HCT116 (cell line): ENCODE measurements at regions not wholly inside any gene's neighbourhood (a gene's known extent, or its start where the extent isn't known, plus 50 kb on each side); places are given as distances from the start of the nearest gene placed in this dataset.

Experiments
- ATAC-seq: fragments of 200-7000 bp; cut with Tn5 transposase; 2 replicates; pipeline ENCODE4 v1.9.1; 2020; ENCODE audit warnings: mild to moderate bottlenecking, moderate library complexity
- BruUV-seq: library from RNA; stranded (reverse); fragments of 400-500 nt; replicated peaks from 2 replicates; lab custom pipeline; 2021; lab: Mats Ljungman, UMichigan
- CTCF ChIA-PET: fragments of 300-600 bp; sonication (Branson Sonifier 250); formaldehyde crosslinking; loops from one replicate; lab custom pipeline; 2021; ENCODE audit warnings: antibody characterized with exemption; lab: Charles Lee
- POLR2A ChIA-PET: fragments of 300-600, 350-600 bp; sonication (Branson Sonifier 250); formaldehyde crosslinking; loops from one replicate; lab custom pipeline; 2021; ENCODE audit warnings: antibody characterized with exemption; lab: Charles Lee
- RAD21 ChIA-PET, 2 experiments: fragments of 300-600 bp; sonication (Branson Sonifier 250); formaldehyde crosslinking; loops; one replicate each; lab custom pipeline; 2023; ENCODE audit warnings: low total read pairs in 2 of 2; ENCODE audit not compliant: uncharacterized antibody in 2 of 2, unreplicated experiment in 2 of 2, low non-redundant PET in 1 of 2; lab: Charles Lee
- DNase-seq: peaks from one replicate; pipeline ENCODE4 v3.0.0-alpha.2; 2010; ENCODE audit warnings: low read depth, low spot score
- H2AFZ ChIP-seq: fragments of 200-600 bp; shearing (Covaris generic), sonication (generic); 2 replicates; pipeline ENCODE4 v1.6.1; 2017; ENCODE audit warnings: low read depth, mixed run types, mixed read lengths, antibody characterized with exemption, low read length; ENCODE audit not compliant: poor library complexity, severe bottlenecking
- H3K27ac ChIP-seq: 2 replicates; pipeline ENCODE4 v1.5.1; 2012; ENCODE audit warnings: low read depth, low read length
- H3K27me3 ChIP-seq: fragments of 200-600 bp; sonication (generic); 2 replicates; pipeline ENCODE4 v1.6.1; 2016; ENCODE audit warnings: mixed run types, low read length, mixed read lengths; ENCODE audit not compliant: insufficient read depth
- H3K36me3 ChIP-seq, 2 experiments: fragments of 200-500 bp in 1 of 2; fragments of 200-600 bp in 1 of 2; sonication (Bioruptor generic) in 1 of 2; sonication (generic) in 1 of 2; 2 replicates each; pipeline versions ENCODE4 v1.5.1 to v1.6.1; 2014 to 2016; ENCODE audit warnings: low read length in 2 of 2, inconsistent platforms in 1 of 2, mixed read lengths in 1 of 2, mixed run types in 1 of 2; ENCODE audit not compliant: insufficient read depth in 2 of 2, control insufficient read depth in 1 of 2
- H3K4me1 ChIP-seq, 2 experiments: fragments of 200-600 bp in 1 of 2; sonication (generic) in 1 of 2; 2 replicates each; pipeline versions ENCODE4 v1.5.1 to v1.6.1; 2012 to 2017; ENCODE audit warnings: low read length in 2 of 2, inconsistent platforms in 1 of 2, mild to moderate bottlenecking in 1 of 2, mixed read lengths in 1 of 2, mixed run types in 1 of 2, moderate library complexity in 1 of 2; ENCODE audit not compliant: insufficient read depth in 2 of 2, control insufficient read depth in 1 of 2
- H3K4me2 ChIP-seq: fragments of 200-600 bp; sonication (generic); 2 replicates; pipeline ENCODE4 v1.6.1; 2017; ENCODE audit warnings: mixed run types, low read length, mixed read lengths
- H3K4me3 ChIP-seq, 2 experiments: fragments of 200-600 bp in 1 of 2; sonication (generic) in 1 of 2; replicated peaks in 1 of 2; 2 replicates each; pipeline ENCODE4 v1.5.1; 2011 to 2016; ENCODE audit warnings: low read length in 2 of 2, control low read depth in 1 of 2, low read depth in 1 of 2, mild to moderate bottlenecking in 1 of 2, mixed read lengths in 1 of 2, mixed run types in 1 of 2
- H3K79me2 ChIP-seq: fragments of 200-600 bp; sonication (generic); 2 replicates; pipeline ENCODE4 v1.6.1; 2017; ENCODE audit warnings: mild to moderate bottlenecking, mixed run types, low read length, moderate library complexity, mixed read lengths; ENCODE audit not compliant: insufficient read depth
- H3K9ac ChIP-seq: fragments of 200-600 bp; sonication (generic); 2 replicates; pipeline ENCODE4 v1.6.1; 2016; ENCODE audit warnings: low read length, mixed read lengths
- H3K9me2 ChIP-seq: fragments of 200-600 bp; sonication (generic), shearing (Covaris generic); 2 replicates; pipeline ENCODE4 v1.6.1; 2017; ENCODE audit warnings: mixed run types, mild to moderate bottlenecking, moderate library complexity; ENCODE audit not compliant: insufficient read depth
- H3K9me3 ChIP-seq, 2 experiments: fragments of 200-500 bp in 1 of 2; fragments of 200-600 bp in 1 of 2; sonication (Bioruptor generic) in 1 of 2; sonication (generic) in 1 of 2; 2 replicates each; pipeline ENCODE4 v1.6.1; 2014 to 2017; ENCODE audit warnings: low read length in 2 of 2, mixed read lengths in 2 of 2, inconsistent platforms in 1 of 2, low read depth in 1 of 2, mild to moderate bottlenecking in 1 of 2, mixed run types in 1 of 2, moderate library complexity in 1 of 2; ENCODE audit not compliant: control insufficient read depth in 1 of 2, insufficient read depth in 1 of 2
- H4K20me1 ChIP-seq: fragments of 200-600 bp; sonication (generic), shearing (Covaris generic); 2 replicates; pipeline ENCODE4 v1.6.1; 2017; ENCODE audit warnings: mixed run types, mild to moderate bottlenecking, moderate library complexity; ENCODE audit not compliant: insufficient read depth
- CEBPB ChIP-seq: IDR thresholded peaks from 2 replicates; pipeline ENCODE4 v1.6.1; 2012; ENCODE audit warnings: low read depth
- CTCF ChIP-seq, 3 experiments: fragments of 200-600 bp in 1 of 3; sonication (generic) in 1 of 3; IDR thresholded peaks in 2 of 3; conservative IDR thresholded peaks in 1 of 3; 2 replicates each; pipeline ENCODE4 v1.5.1; 2012 to 2017; ENCODE audit warnings: low read depth in 2 of 3, low read length in 2 of 3, antibody characterized with exemption in 1 of 3, borderline replicate concordance in 1 of 3, control low read depth in 1 of 3, mild to moderate bottlenecking in 1 of 3, mixed read lengths in 1 of 3, mixed run types in 1 of 3, moderate library complexity in 1 of 3; ENCODE audit not compliant: insufficient read depth in 1 of 3
- EZH2phosphoT487 ChIP-seq: fragments of 200-600 bp; IDR thresholded peaks from 2 replicates; pipeline ENCODE4 v1.6.1; 2018; ENCODE audit warnings: antibody characterized with exemption, borderline replicate concordance
- FOSL1 ChIP-seq: IDR thresholded peaks from 2 replicates; pipeline ENCODE4 v1.6.1; 2012; ENCODE audit warnings: low read depth
- intact Hi-C: fragments of 100-400 bp; cut with micrococcal nuclease; formaldehyde crosslinking; loops from 2 replicates; pipeline ENCODE4 v1.10.0; 2022
- TF ChIP-seq, protein P1 (sequence below): IDR thresholded peaks from 2 replicates; pipeline ENCODE4 v1.6.1; 2012

DNA sequence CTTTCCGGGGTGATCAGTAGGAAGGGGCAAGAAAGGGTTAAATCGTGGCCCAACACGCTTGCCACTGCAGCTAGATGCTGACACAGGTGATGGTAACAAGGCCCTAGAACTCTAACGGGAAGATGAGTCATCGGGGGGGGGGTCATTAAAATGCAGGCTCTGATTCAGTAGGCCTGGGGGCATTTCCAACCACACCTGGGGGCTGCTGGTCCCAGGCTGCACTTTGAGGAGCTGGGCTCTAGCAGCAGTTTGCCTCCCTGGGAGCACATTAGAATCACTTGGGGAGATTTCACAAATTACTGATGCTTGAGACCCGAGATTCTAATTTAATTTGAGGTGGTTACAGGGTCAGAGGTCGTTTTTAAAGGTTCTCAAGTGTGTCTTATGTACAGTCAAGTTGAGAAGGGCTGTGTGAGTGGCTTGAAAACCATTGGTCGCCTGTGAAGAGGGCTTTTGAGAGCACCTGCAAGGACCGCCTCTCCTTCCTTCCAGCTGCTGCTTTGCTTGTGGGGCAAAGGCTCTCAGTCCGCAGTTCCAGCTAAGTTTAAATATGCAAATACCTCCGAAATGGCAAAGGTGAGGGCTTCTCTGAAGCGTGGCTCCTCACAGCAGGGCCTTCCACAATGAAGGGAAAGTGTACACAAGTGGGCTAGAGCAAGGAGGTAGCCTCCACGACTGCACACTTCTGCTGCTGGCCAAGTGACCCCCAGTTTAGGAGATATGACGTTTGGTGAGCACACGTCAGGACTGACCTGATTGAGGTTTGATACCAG lies 84.2 kb upstream of the KCNK12 start:
- RAD21 ChIA-PET: no interaction called here
- BruUV-seq: no TSS peak
- Histone ChIP-seq H3K4me3 (no peak overlapping the region), H2AFZ (no peak overlapping the region), H3K27me3 (no peaks in the 10 kb centered on the region), H3K4me2 (no peak overlapping the region), H3K9me2 (no peaks in the 10 kb centered on the region), H3K4me1 (peaks cover 0 to 10% of the 10 kb centered on the region in 2 experiments; a peak in 1 of 4 replicates), H3K9ac (no peak overlapping the region), H3K79me2 (no peaks in the 10 kb centered on the region), H3K9me3 (no peaks in the 10 kb centered on the region), H4K20me1 (no peaks in the 10 kb centered on the region), H3K36me3 (no peaks in the 10 kb centered on the region), H3K27ac (no peak overlapping the region)
- ATAC-seq (0 out of 2 replicates have a peak, but pooled peaks have one; percentile 9), DNase-seq (no peak)
- TF ChIP-seq, protein P1, sequence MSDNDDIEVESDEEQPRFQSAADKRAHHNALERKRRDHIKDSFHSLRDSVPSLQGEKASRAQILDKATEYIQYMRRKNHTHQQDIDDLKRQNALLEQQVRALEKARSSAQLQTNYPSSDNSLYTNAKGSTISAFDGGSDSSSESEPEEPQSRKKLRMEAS: no peak
- no peak for TF ChIP-seq EZH2phosphoT487
- no peak for TF ChIP-seq CEBPB
- TF ChIP-seq CTCF (IDR thresholded peaks at IDR 0.05 in 2 of 3, conservative IDR thresholded peaks at IDR 0.05 in 1 of 3; ENCODE audit: borderline replicate concordance in 1 of 3, insufficient read depth in 1 of 3, low read depth in 2 of 3, low read length in 2 of 3): no peak
- TF ChIP-seq FOSL1: no peak
- CTCF ChIA-PET: interaction anchor here (1.0 to 1.5 kb wide), 3 partner anchors 15 to 218 kb away, joined by 3 to 4 read pairs (median 3); no protein-coding TSS in a partner anchor
- intact Hi-C loops: no loop called here
- POLR2A ChIA-PET: no interaction called here
